Heart left ventricle (tissue), 16 donors: ENCODE measurements at regions not wholly inside any gene's neighbourhood (a gene's known extent, or its start where the extent isn't known, plus 50 kb on each side); places are given as distances from the start of the nearest gene placed in this dataset.

Experiments used
- ATAC-seq, 4 donors: fragments of 200-7000 bp; cut with Tn5 transposase; one replicate each; pipeline ENCODE4 v1.9.1; 2020 to 2022; ENCODE audit warnings: moderate library complexity in 4 of 4, mild to moderate bottlenecking in 3 of 4, moderate number of reproducible peaks in 1 of 4
- DNase-seq, 5 donors: peaks; one replicate each; pipeline ENCODE4 v3.0.0-alpha.2; 2020
- H3K27ac ChIP-seq, 12 donors: fragments of 200-600 bp; sonication (generic) in 4 of 12; one replicate each; pipeline versions ENCODE4 v1.5.0 to v1.8.0; 2016 to 2022; ENCODE audit warnings: mild to moderate bottlenecking in 2 of 12
- H3K27me3 ChIP-seq, 9 donors: fragments of 200-600 bp; sonication (generic) in 2 of 9; one replicate each; pipeline versions ENCODE4 v1.5.1 to v1.8.0; 2016 to 2022; ENCODE audit warnings: mild to moderate bottlenecking in 3 of 9
- H3K36me3 ChIP-seq, 9 donors: fragments of 200-600 bp; sonication (generic) in 2 of 9; one replicate each; pipeline versions ENCODE4 v1.5.0 to v1.8.0; 2018 to 2022; ENCODE audit warnings: mild to moderate bottlenecking in 2 of 9
- H3K4me1 ChIP-seq, 12 donors: fragments of 200-600 bp; sonication (generic) in 4 of 12; one replicate each; pipeline versions ENCODE4 v1.5.0 to v1.8.0; 2016 to 2022; ENCODE audit warnings: mild to moderate bottlenecking in 3 of 12
- H3K4me3 ChIP-seq, 12 donors: fragments of 200-600 bp; sonication (generic) in 4 of 12; one replicate each; pipeline versions ENCODE4 v1.5.0 to v1.8.0; 2017 to 2022; ENCODE audit warnings: mild to moderate bottlenecking in 9 of 12, moderate library complexity in 4 of 12
- H3K9me3 ChIP-seq, 12 donors: fragments of 200-600 bp; sonication (generic) in 4 of 12; one replicate each; pipeline versions ENCODE4 v1.5.0 to v1.8.0; 2016 to 2022; ENCODE audit warnings: mild to moderate bottlenecking in 1 of 12
- CTCF ChIP-seq, 12 donors: fragments of 200-600 bp; sonication (generic) in 4 of 12; IDR thresholded peaks; one replicate each; pipeline versions ENCODE4 v1.5.0 to v1.8.0; 2018 to 2022; ENCODE audit warnings: antibody characterized with exemption in 12 of 12, mild to moderate bottlenecking in 5 of 12
- POLR2A ChIP-seq, 2 donors: fragments of 450-650 bp; IDR thresholded peaks; one replicate each; pipeline ENCODE4 v1.6.1; 2017; ENCODE audit warnings: antibody characterized with exemption in 2 of 2, mild to moderate bottlenecking in 2 of 2, moderate library complexity in 2 of 2
- WGBS, 4 donors: extraction: QIAGEN DNeasy Blood & Tissue Kit in 2 of 4; methylation state at CpG; one replicate each; pipeline versions ENCODE4 v1.1.5 to v1.1.7; 2013 to 2018; 5-methylcytosine and 5-hydroxymethylcytosine counted together
- intact Hi-C, 10 donors: fragments of 100-400 bp; cut with DNase I; formaldehyde crosslinking; loops; one replicate each; pipeline versions ENCODE4 v1.11.1 to v1.14.2; 2022
- donor health status: ischemic (EF 13 %, LVEDD 7.1; RV severe dilation, severe dysfunction).
- donor health status: healthy with polysubstance abuse.
- donor health status: DM: no; HTN: yes; CAD: no.
- donor health status: DM: no; HTN: no; CAD: no.
- donor health status: ischemic (EF 25% LVEDD 6.9; RV normal size, moderate dysfunction).
- donor health status: ischemic (EF 25% LVEDD 5.7; RV mildly dilated, moderate dysfunction).
- donor health status: healthy.
- donor health status: DM: yes; HTN: yes; CAD: no.
- donor health status: ischemic (EF 35%, LVEDD 5.7; RV mildly dilated, moderate dysfunction).
- donor health status: nonischemic (EF 11% LVEDD 7.7; RV severe dilation, severe dysfunction).
- donor health status: DM: yes; HTN: yes; CAD: no.
- donor health status: PGD.
- donor health status: ischemic (EF 29% LVEDD 5.4; RV normal size, mild dysfunction).
- donor health status: nonischemic (EF 23%, LVEDD 6.1; RV moderate dilation, normal function).

- intact Hi-C loops: no loop called here
- DNase-seq: no peak
- Histone ChIP-seq H3K27me3 (no peaks in the 10 kb centered on the region), H3K4me3 (no peak overlapping the region), H3K36me3 (peaks cover 0 to 6% (median 0%) of the 10 kb centered on the region in 9 donors), H3K9me3 (no peaks in the 10 kb centered on the region), H3K27ac (no peak overlapping the region), H3K4me1 (peaks cover 0 to 11% (median 2%) of the 10 kb centered on the region in 12 donors)
- 95 to 96% (median 95%) methylated on average over 7 of the region's 7 CpGs for WGBS, 4 donors
- no peak for ATAC-seq
- no peak for TF ChIP-seq POLR2A (IDR thresholded peaks at IDR 0.05)
- TF ChIP-seq CTCF (IDR thresholded peaks at IDR 0.05): no peak
Observed at GRCh38 chr22:26732284-26732683, 74.9 kb downstream of the MIAT start.

GRCh38 chr22:26734339-26735018, 77.1 kb downstream of the MIAT start:
- peak overlapping the region in 6 of 12 donors; percentile 39 to 75 (median 49) for H3K27ac ChIP-seq
- intact Hi-C loops: no loop called here

GRCh38 chr22:26735019-26735409, 77.6 kb downstream of the MIAT start:
- DNase-seq (peak in 4 of 5 donors; percentile 25 to 67 (median 41)), ATAC-seq (peak; percentile 95 to 97 (median 96))
- 40 to 67% (median 60%) methylated on average over 3 of the region's 3 CpGs for WGBS, 4 donors
- peak overlapping the region in 6 of 12 donors; percentile 39 to 75 (median 58) for H3K27ac ChIP-seq
- TF ChIP-seq CTCF (IDR thresholded peaks at IDR 0.05) (no peak), POLR2A (IDR thresholded peaks at IDR 0.05) (no peak)
- no peaks in the 10 kb centered on the region for H3K36me3 ChIP-seq
- H3K9me3 ChIP-seq: no peaks in the 10 kb centered on the region
- H3K27me3 ChIP-seq: no peaks in the 10 kb centered on the region
- intact Hi-C loops: no loop called here
- H3K4me1 ChIP-seq: peaks cover 0 to 11% (median 2%) of the 10 kb centered on the region in 12 donors
- no peak overlapping the region for H3K4me3 ChIP-seq

More at GRCh38 chr22:26734339-26735018, 77.1 kb downstream of the MIAT start:
- Histone ChIP-seq H3K9me3 (no peaks in the 10 kb centered on the region), H3K4me3 (no peak overlapping the region), H3K4me1 (peaks cover 0 to 11% (median 2%) of the 10 kb centered on the region in 12 donors), H3K27me3 (no peaks in the 10 kb centered on the region), H3K36me3 (no peaks in the 10 kb centered on the region)
- TF ChIP-seq CTCF (IDR thresholded peaks at IDR 0.05): no peak
- no peak for TF ChIP-seq POLR2A (IDR thresholded peaks at IDR 0.05)
- 82 to 90% (median 85%) methylated on average over 4 of the region's 4 CpGs for WGBS, 4 donors
- ATAC-seq (peak in 1 of 4 donors; percentile 13), DNase-seq (no peak)

GRCh38 chr22:26737262-26737661, 79.9 kb downstream of the MIAT start:
- Histone ChIP-seq H3K4me3 (no peak overlapping the region), H3K36me3 (peaks cover 0 to 3% (median 0%) of the 10 kb centered on the region in 9 donors), H3K27ac (no peak overlapping the region), H3K27me3 (no peaks in the 10 kb centered on the region), H3K9me3 (no peaks in the 10 kb centered on the region), H3K4me1 (peaks cover 0 to 11% (median 2%) of the 10 kb centered on the region in 12 donors)
- no peak for DNase-seq
- TF ChIP-seq CTCF (IDR thresholded peaks at IDR 0.05) (no peak), POLR2A (IDR thresholded peaks at IDR 0.05) (no peak)
- ATAC-seq: no peak
- intact Hi-C loops: no loop called here
- WGBS, 4 donors: 67 to 78% (median 77%) methylated on average over 1 of the region's 1 CpG
